ENCODE measurements at regions not wholly inside any gene's neighbourhood (a gene's known extent, or its start where the extent isn't known, plus 50 kb on each side); places are given as distances from the start of the nearest gene placed in this dataset.

- no peak for TF ChIP-seq CTCF (IDR thresholded peaks at IDR 0.05)
- no peak overlapping the region for H2AFZ ChIP-seq (ENCODE audit: insufficient read depth, low read depth, low read length, poor library complexity, severe bottlenecking)
- H3K9me3 ChIP-seq (replicated peaks in 1 of 2; ENCODE audit: control insufficient read depth in 1 of 2, insufficient read depth in 1 of 2, low read length in 2 of 2), result peaks cover 15 to 16% of the 10 kb centered on the region in 2 donors
- H3K27me3 Mint-ChIP-seq (ENCODE audit: low read depth in 3 of 3), result peaks cover 2 to 4% (median 3%) of the 10 kb centered on the region in 3 donors
- no peak overlapping the region for H3K4me3 Mint-ChIP-seq
- H3K4me3 ChIP-seq (replicated peaks in 1 of 3; ENCODE audit: low read depth in 2 of 3, low read length in 3 of 3), result no peak overlapping the region
- intact Hi-C loops (cut with micrococcal nuclease), result no loop called here
- no peak overlapping the region for H3K9ac ChIP-seq (ENCODE audit: insufficient read depth, low read length, poor library complexity, severe bottlenecking)
- no peak for DNase-seq
- H3K36me3 Mint-ChIP-seq, result no peaks in the 10 kb centered on the region
- H3K27ac Mint-ChIP-seq, result no peak overlapping the region
- no peaks in the 10 kb centered on the region for H3K27me3 ChIP-seq (ENCODE audit: control insufficient read depth in 2 of 2, insufficient read depth in 2 of 2, low read length in 2 of 2)
- no peaks in the 10 kb centered on the region for H3K4me1 ChIP-seq (ENCODE audit: control insufficient read depth in 1 of 2, insufficient read depth in 2 of 2, low read length in 2 of 2)
- no peaks in the 10 kb centered on the region for H4K20me1 ChIP-seq (ENCODE audit: insufficient read depth, low read length)
- H3K27ac ChIP-seq (ENCODE audit: low read depth in 1 of 2, low read length in 2 of 2), result no peak overlapping the region
- no peaks in the 10 kb centered on the region for H3K4me1 Mint-ChIP-seq
- peaks cover 6 to 28% (median 19%) of the 10 kb centered on the region in 7 donors for H3K9me3 Mint-ChIP-seq
- 100% methylated on average over 1 of the region's 4 CpGs for WGBS (ENCODE audit: insufficient coverage)
- H3K4me2 ChIP-seq (replicated peaks; ENCODE audit: extremely low read depth, low read length, poor library complexity, severe bottlenecking), result no peak overlapping the region
- no peaks in the 10 kb centered on the region for H3K79me2 ChIP-seq (ENCODE audit: insufficient read depth, low read length)
- H3K36me3 ChIP-seq (replicated peaks in 1 of 2; ENCODE audit: control insufficient read depth in 1 of 2, insufficient read depth in 2 of 2, low read length in 2 of 2), result no peaks in the 10 kb centered on the region
Measured at GRCh38 chr6:837380-837779, 144.4 kb upstream of the EXOC2 start.

GRCh38 chr6:836276-836853 lies 143.4 kb upstream of the EXOC2 start:
- no peak overlapping the region for H3K27ac ChIP-seq (ENCODE audit: low read depth in 1 of 2, low read length in 2 of 2)
- H3K9me3 ChIP-seq (replicated peaks in 1 of 2; ENCODE audit: control insufficient read depth in 1 of 2, insufficient read depth in 1 of 2, low read length in 2 of 2), result peaks cover 12 to 17% of the 10 kb centered on the region in 2 donors
- no peaks in the 10 kb centered on the region for H3K36me3 Mint-ChIP-seq
- H3K4me1 ChIP-seq (ENCODE audit: control insufficient read depth in 1 of 2, insufficient read depth in 2 of 2, low read length in 2 of 2), result no peaks in the 10 kb centered on the region
- no peaks in the 10 kb centered on the region for H3K36me3 ChIP-seq (replicated peaks in 1 of 2; ENCODE audit: control insufficient read depth in 1 of 2, insufficient read depth in 2 of 2, low read length in 2 of 2)
- no peak overlapping the region for H3K9ac ChIP-seq (ENCODE audit: insufficient read depth, low read length, poor library complexity, severe bottlenecking)
- H3K4me1 Mint-ChIP-seq, result no peaks in the 10 kb centered on the region
- 100% methylated on average over 1 of the region's 2 CpGs for WGBS (ENCODE audit: insufficient coverage)
- intact Hi-C loops (cut with micrococcal nuclease), result no loop called here
- H3K4me3 Mint-ChIP-seq, result no peak overlapping the region
- H3K4me3 ChIP-seq (replicated peaks in 1 of 3; ENCODE audit: low read depth in 2 of 3, low read length in 3 of 3), result no peak overlapping the region
- peaks cover 6 to 29% (median 23%) of the 10 kb centered on the region in 7 donors for H3K9me3 Mint-ChIP-seq
- no peak for TF ChIP-seq CTCF (IDR thresholded peaks at IDR 0.05)
- H3K27me3 Mint-ChIP-seq (ENCODE audit: low read depth in 3 of 3), result peaks cover 2 to 3% (median 3%) of the 10 kb centered on the region in 3 donors
- no peak overlapping the region for H2AFZ ChIP-seq (ENCODE audit: insufficient read depth, low read depth, low read length, poor library complexity, severe bottlenecking)
- H3K27me3 ChIP-seq (ENCODE audit: control insufficient read depth in 2 of 2, insufficient read depth in 2 of 2, low read length in 2 of 2), result no peaks in the 10 kb centered on the region
- H4K20me1 ChIP-seq (ENCODE audit: insufficient read depth, low read length), result no peaks in the 10 kb centered on the region
- no peaks in the 10 kb centered on the region for H3K79me2 ChIP-seq (ENCODE audit: insufficient read depth, low read length)
- no peak overlapping the region for H3K4me2 ChIP-seq (replicated peaks; ENCODE audit: extremely low read depth, low read length, poor library complexity, severe bottlenecking)
- H3K27ac Mint-ChIP-seq, result no peak overlapping the region
- DNase-seq, result no peak
